SK-N-SH (cell line): ENCODE measurements at regions not wholly inside any gene's neighbourhood (a gene's known extent, or its start where the extent isn't known, plus 50 kb on each side); places are given as distances from the start of the nearest gene placed in this dataset.

Experiments
- CTCF ChIA-PET: fragments of 300-600, 350-600 bp; formaldehyde crosslinking; extraction: SDS; loops from one replicate; lab custom pipeline; 2021; lab: Yijun Ruan, JAX
- POLR2A ChIA-PET: fragments of 350-600 bp; sonication (Branson Sonifier 250); formaldehyde crosslinking; extraction: SDS; loops from one replicate; lab custom pipeline; 2020; ENCODE audit warnings: antibody characterized with exemption, inconsistent platforms; lab: Yijun Ruan, JAX
- DNase-seq: peaks from one replicate; pipeline ENCODE4 v3.0.0; 2012
- H2AFZ ChIP-seq: fragments of 200-600 bp; sonication (generic); 2 replicates; pipeline ENCODE4 v1.8.1; 2016; ENCODE audit warnings: antibody characterized with exemption, mild to moderate bottlenecking, low read depth
- H3F3A ChIP-seq: fragments of 200-600 bp; sonication (generic); replicated peaks from 2 replicates; pipeline ENCODE3; 2016; ENCODE audit warnings: antibody characterized with exemption, mild to moderate bottlenecking; ENCODE audit not compliant: insufficient read depth
- H3K27ac ChIP-seq, 2 experiments: fragments of 200-500 bp in 1 of 2; fragments of 200-600 bp in 1 of 2; sonication (Bioruptor generic) in 1 of 2; sonication (generic), shearing (Covaris generic) in 1 of 2; 2 replicates each; pipeline versions ENCODE4 v1.5.1 to v1.6.1; 2014 to 2016; ENCODE audit warnings: low read depth in 2 of 2, inconsistent platforms in 1 of 2, low read length in 1 of 2, mild to moderate bottlenecking in 1 of 2, mixed read lengths in 1 of 2
- H3K27me3 ChIP-seq: fragments of 200-600 bp; sonication (generic), shearing (Covaris generic); 2 replicates; pipeline ENCODE4 v1.6.1; 2016; ENCODE audit warnings: mixed run types; ENCODE audit not compliant: insufficient read depth
- H3K36me3 ChIP-seq, 2 experiments: fragments of 200-500 bp in 1 of 2; fragments of 200-600 bp in 1 of 2; sonication (Bioruptor generic) in 1 of 2; sonication (generic) in 1 of 2; replicated peaks in 1 of 2; 2 replicates each; pipeline versions ENCODE3 to v1.5.1; 2014 to 2016; ENCODE audit warnings: low read length in 1 of 2, mild to moderate bottlenecking in 1 of 2; ENCODE audit not compliant: insufficient read depth in 2 of 2, control insufficient read depth in 1 of 2
- H3K4me1 ChIP-seq, 2 experiments: fragments of 200-500 bp in 1 of 2; fragments of 200-600 bp in 1 of 2; sonication (Bioruptor generic) in 1 of 2; sonication (generic), shearing (Covaris generic) in 1 of 2; 2 replicates each; pipeline versions ENCODE4 v1.5.1 to v1.6.1; 2014 to 2016; ENCODE audit warnings: low read depth in 1 of 2, low read length in 1 of 2, mixed run types in 1 of 2; ENCODE audit not compliant: insufficient read depth in 2 of 2, control insufficient read depth in 1 of 2
- H3K4me2 ChIP-seq: fragments of 200-600 bp; sonication (generic), shearing (Covaris generic); 2 replicates; pipeline ENCODE4 v1.6.1; 2017; ENCODE audit warnings: mixed run types
- H3K4me3 ChIP-seq, 2 experiments: fragments of 200-500 bp in 1 of 2; fragments of 200-600 bp in 1 of 2; sonication (Bioruptor generic) in 1 of 2; sonication (generic), shearing (Covaris generic) in 1 of 2; 2 replicates each; pipeline versions ENCODE4 v1.5.1 to v1.8.1; 2014 to 2016; ENCODE audit warnings: low read depth in 2 of 2, inconsistent platforms in 1 of 2, low read length in 1 of 2, mild to moderate bottlenecking in 1 of 2, mixed read lengths in 1 of 2, moderate library complexity in 1 of 2
- H3K79me2 ChIP-seq: fragments of 200-600 bp; sonication (generic); 2 replicates; pipeline ENCODE4 v1.8.1; 2017; ENCODE audit warnings: mild to moderate bottlenecking; ENCODE audit not compliant: insufficient read depth
- H3K9ac ChIP-seq: fragments of 200-600 bp; sonication (generic); 2 replicates; pipeline ENCODE4 v1.6.1; 2017; ENCODE audit warnings: mixed run types
- H3K9me2 ChIP-seq: fragments of 200-600 bp; sonication (generic); 2 replicates; pipeline ENCODE4 v1.6.1; 2017; ENCODE audit warnings: mixed run types
- H3K9me3 ChIP-seq: fragments of 200-600 bp; sonication (generic); 2 replicates; pipeline ENCODE4 v1.6.1; 2017; ENCODE audit warnings: mixed run types, mild to moderate bottlenecking, moderate library complexity
- H4K20me1 ChIP-seq: fragments of 200-600 bp; sonication (generic); 2 replicates; pipeline ENCODE4 v1.6.1; 2017; ENCODE audit warnings: mild to moderate bottlenecking, mixed run types; ENCODE audit not compliant: insufficient read depth
- ELF1 ChIP-seq: IDR thresholded peaks from 2 replicates; pipeline ENCODE4 v1.4.0; 2012
- EZH2phosphoT487 ChIP-seq: fragments of 200-600 bp; sonication (generic); IDR thresholded peaks from 2 replicates; pipeline ENCODE4 v1.6.1; 2017; ENCODE audit warnings: low read depth, mixed run types, mild to moderate bottlenecking, antibody characterized with exemption, moderate library complexity, borderline replicate concordance
- FOXJ3 ChIP-seq: sonication (generic); formaldehyde crosslinking; IDR thresholded peaks from 2 replicates; pipeline ENCODE4 v1.5.1; 2020; ENCODE audit warnings: mild to moderate bottlenecking, missing genetic modification reagents
- MEF2A ChIP-seq: IDR thresholded peaks from 2 replicates; pipeline ENCODE4 v1.4.0; 2012; ENCODE audit warnings: low read depth, borderline replicate concordance
- POLR2AphosphoS5 ChIP-seq: IDR thresholded peaks from 2 replicates; pipeline ENCODE4 v1.6.1; 2012; ENCODE audit warnings: low read depth, low read length
- RAD21 ChIP-seq: IDR thresholded peaks from 2 replicates; pipeline ENCODE4 v1.6.1; 2012; ENCODE audit warnings: mild to moderate bottlenecking, low read length
- RCOR1 ChIP-seq: fragments of 150-350 bp; IDR thresholded peaks from 2 replicates; pipeline ENCODE4 v1.6.1; 2017; ENCODE audit warnings: antibody characterized with exemption, low read length
- RFX5 ChIP-seq: IDR thresholded peaks from 2 replicates; pipeline ENCODE4 v1.6.1; 2012; ENCODE audit warnings: mild to moderate bottlenecking, improper control_type of control experiment, low read length
- SIN3A ChIP-seq: IDR thresholded peaks from 2 replicates; pipeline ENCODE4 v1.6.1; 2012; ENCODE audit warnings: low read depth, mild to moderate bottlenecking, low read length, moderate library complexity, borderline replicate concordance
- SMC3 ChIP-seq: IDR thresholded peaks from 2 replicates; pipeline ENCODE4 v1.6.1; 2012; ENCODE audit warnings: low read depth, low read length, improper control_type of control experiment
- TCF12 ChIP-seq: IDR thresholded peaks from 2 replicates; pipeline ENCODE4 v1.4.0; 2012
- TEAD4 ChIP-seq: IDR thresholded peaks from 2 replicates; pipeline ENCODE4 v1.4.0; 2012; ENCODE audit warnings: mild to moderate bottlenecking, borderline replicate concordance; ENCODE audit not compliant: insufficient read depth
- WGBS: methylation state at CpG from one replicate; pipeline ENCODE4 v1.1.6; 2017; ENCODE audit warnings: low lambda C conversion rate; 5-methylcytosine and 5-hydroxymethylcytosine counted together
- TF ChIP-seq, protein P1 (sequence below): fragments of 200-600 bp; sonication (generic); IDR thresholded peaks from 2 replicates; pipeline ENCODE4 v1.6.1; 2017; ENCODE audit warnings: antibody characterized with exemption, mild to moderate bottlenecking, moderate library complexity
- TF ChIP-seq, protein P2 (sequence below): IDR thresholded peaks from 2 replicates; pipeline ENCODE4; 2012
- TF ChIP-seq, protein P3 (sequence below): IDR thresholded peaks from 2 replicates; pipeline ENCODE4 v1.4.0; 2012; ENCODE audit warnings: low read depth

DNA sequence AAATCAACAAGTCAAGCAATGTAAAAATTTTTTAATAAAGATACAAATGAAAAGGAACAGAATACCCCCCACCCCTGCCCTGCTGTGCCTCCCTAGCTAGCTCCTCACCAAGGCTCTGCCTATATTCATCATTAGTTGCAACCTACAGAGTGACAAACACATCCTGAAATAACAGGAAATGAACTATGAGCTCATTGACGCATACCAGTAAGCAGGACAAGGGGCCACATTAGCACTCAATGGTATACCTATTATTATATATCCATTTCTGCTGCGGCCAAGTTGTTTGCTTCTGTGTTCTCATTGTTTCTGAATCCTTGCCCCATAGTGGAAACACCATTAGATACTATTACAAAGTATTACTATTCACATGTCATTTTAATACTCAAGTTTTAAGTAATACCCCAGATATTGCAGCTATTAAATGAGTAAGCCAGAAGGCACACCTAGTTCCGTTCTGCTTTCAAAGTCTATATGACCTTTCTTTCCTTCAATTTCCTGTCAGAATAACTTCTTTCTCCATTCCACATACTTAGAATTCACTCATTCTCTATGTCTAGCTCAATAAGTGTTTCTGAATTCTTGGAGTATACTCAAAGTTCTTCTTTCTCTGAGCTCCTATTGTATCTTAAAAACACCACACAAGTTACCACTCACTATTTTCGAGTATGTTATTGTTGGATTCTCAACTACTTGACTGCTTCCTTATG is 1214.9 kb downstream of the PLA2G4A start:
- H3K27ac ChIP-seq = no peak overlapping the region

DNA sequence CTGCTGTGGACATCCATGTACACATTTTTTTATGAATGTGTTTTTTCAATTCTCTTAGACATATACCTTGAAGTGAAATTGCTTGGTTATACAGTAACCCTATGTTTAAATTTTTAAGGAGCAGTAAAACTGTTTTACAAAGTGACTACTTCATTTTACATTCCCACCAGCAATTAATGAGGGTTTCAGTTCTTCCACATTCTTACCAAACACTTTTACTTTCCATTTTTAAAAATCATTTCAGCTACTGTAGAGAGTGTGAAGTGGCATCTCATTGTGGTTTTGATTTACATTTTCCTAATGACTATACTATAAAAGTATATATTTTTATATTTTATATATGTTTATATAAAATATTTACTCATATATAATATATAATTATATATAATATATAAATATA is 1221.5 kb downstream of the PLA2G4A start:
- Histone ChIP-seq H2AFZ (no peak overlapping the region), H3K36me3 (no peaks in the 10 kb centered on the region), H3K9ac (no peak overlapping the region), H3K4me1 (no peaks in the 10 kb centered on the region; a peak in 1 of 4 replicates), H3K4me3 (no peak overlapping the region), H3K9me2 (no peaks in the 10 kb centered on the region), H3K4me2 (no peak overlapping the region), H3K9me3 (no peaks in the 10 kb centered on the region), H3F3A (no peaks in the 10 kb centered on the region), H3K79me2 (no peaks in the 10 kb centered on the region), H3K27me3 (no peaks in the 10 kb centered on the region), H4K20me1 (no peaks in the 10 kb centered on the region), H3K27ac (no peak overlapping the region)
- TF ChIP-seq, protein P1, sequence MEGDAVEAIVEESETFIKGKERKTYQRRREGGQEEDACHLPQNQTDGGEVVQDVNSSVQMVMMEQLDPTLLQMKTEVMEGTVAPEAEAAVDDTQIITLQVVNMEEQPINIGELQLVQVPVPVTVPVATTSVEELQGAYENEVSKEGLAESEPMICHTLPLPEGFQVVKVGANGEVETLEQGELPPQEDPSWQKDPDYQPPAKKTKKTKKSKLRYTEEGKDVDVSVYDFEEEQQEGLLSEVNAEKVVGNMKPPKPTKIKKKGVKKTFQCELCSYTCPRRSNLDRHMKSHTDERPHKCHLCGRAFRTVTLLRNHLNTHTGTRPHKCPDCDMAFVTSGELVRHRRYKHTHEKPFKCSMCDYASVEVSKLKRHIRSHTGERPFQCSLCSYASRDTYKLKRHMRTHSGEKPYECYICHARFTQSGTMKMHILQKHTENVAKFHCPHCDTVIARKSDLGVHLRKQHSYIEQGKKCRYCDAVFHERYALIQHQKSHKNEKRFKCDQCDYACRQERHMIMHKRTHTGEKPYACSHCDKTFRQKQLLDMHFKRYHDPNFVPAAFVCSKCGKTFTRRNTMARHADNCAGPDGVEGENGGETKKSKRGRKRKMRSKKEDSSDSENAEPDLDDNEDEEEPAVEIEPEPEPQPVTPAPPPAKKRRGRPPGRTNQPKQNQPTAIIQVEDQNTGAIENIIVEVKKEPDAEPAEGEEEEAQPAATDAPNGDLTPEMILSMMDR = no peak
- TF ChIP-seq SMC3 = no peak
- no peak for TF ChIP-seq SIN3A
- no peak for TF ChIP-seq FOXJ3 (CRISPR knock-in tag)
- TF ChIP-seq RFX5 = no peak
- no peak for TF ChIP-seq TCF12
- DNase-seq = no peak
- ChIA-PET CTCF (interaction anchor here (1.2 kb wide), 1 partner anchor 237 kb away, joined by 3 read pairs; no protein-coding TSS in a partner anchor), POLR2A (no interaction called here)

More for the DNA sequence above, 1214.9 kb downstream of the PLA2G4A start:
- no peak overlapping the region for H3K4me3 ChIP-seq
- H3K4me2 ChIP-seq = no peak overlapping the region
- no peaks in the 10 kb centered on the region; a peak in 1 of 4 replicates for H3K4me1 ChIP-seq
- H3K9me3 ChIP-seq = no peaks in the 10 kb centered on the region
- no peak for DNase-seq
- 84% methylated on average over 4 of the region's 4 CpGs for WGBS
- H2AFZ ChIP-seq = no peak overlapping the region
- TF ChIP-seq, protein P2, sequence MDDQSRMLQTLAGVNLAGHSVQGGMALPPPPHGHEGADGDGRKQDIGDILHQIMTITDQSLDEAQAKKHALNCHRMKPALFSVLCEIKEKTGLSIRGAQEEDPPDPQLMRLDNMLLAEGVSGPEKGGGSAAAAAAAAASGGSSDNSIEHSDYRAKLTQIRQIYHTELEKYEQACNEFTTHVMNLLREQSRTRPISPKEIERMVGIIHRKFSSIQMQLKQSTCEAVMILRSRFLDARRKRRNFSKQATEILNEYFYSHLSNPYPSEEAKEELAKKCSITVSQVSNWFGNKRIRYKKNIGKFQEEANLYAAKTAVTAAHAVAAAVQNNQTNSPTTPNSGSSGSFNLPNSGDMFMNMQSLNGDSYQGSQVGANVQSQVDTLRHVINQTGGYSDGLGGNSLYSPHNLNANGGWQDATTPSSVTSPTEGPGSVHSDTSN = no peak
- TF ChIP-seq TEAD4 = no peak
- no peak for TF ChIP-seq SMC3
- no peak for TF ChIP-seq MEF2A
- TF ChIP-seq RFX5 = no peak
- TF ChIP-seq ELF1 = no peak
- no peak for TF ChIP-seq RAD21
- no peak for TF ChIP-seq POLR2AphosphoS5
- TF ChIP-seq TCF12 = no peak
- TF ChIP-seq RCOR1 = no peak
- no peak for TF ChIP-seq SIN3A
- TF ChIP-seq, protein P3, sequence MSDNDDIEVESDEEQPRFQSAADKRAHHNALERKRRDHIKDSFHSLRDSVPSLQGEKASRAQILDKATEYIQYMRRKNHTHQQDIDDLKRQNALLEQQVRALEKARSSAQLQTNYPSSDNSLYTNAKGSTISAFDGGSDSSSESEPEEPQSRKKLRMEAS = no peak
- no peak for TF ChIP-seq EZH2phosphoT487
- TF ChIP-seq FOXJ3 (CRISPR knock-in tag) = no peak
- TF ChIP-seq, protein P1 = no peak
- no peaks in the 10 kb centered on the region for H3F3A ChIP-seq
- H3K9ac ChIP-seq = no peak overlapping the region
- CTCF ChIA-PET = no interaction called here
- no peaks in the 10 kb centered on the region; the same call in 1 of the 2 replicates for H3K9me2 ChIP-seq
- POLR2A ChIA-PET = no interaction called here
- H3K79me2 ChIP-seq = no peaks in the 10 kb centered on the region
- no peaks in the 10 kb centered on the region for H4K20me1 ChIP-seq
- H3K36me3 ChIP-seq = no peaks in the 10 kb centered on the region
- no peaks in the 10 kb centered on the region for H3K27me3 ChIP-seq
